ENCODE measurements at regions not wholly inside any gene's neighbourhood (a gene's known extent, or its start where the extent isn't known, plus 50 kb on each side); places are given as distances from the start of the nearest gene placed in this dataset.
A peak's percentile ranks its signal among the peaks of the same experiment; 100 is the strongest.

- no peaks in the 10 kb centered on the region for H3K27me3 ChIP-seq (replicated peaks in 1 of 4; ENCODE audit: control insufficient read depth in 3 of 4, extremely low read depth in 1 of 4, insufficient read depth in 3 of 4, low read length in 3 of 4)
- no peak overlapping the region for H3K14ac ChIP-seq (ENCODE audit: insufficient read length)
- H3K4me2 ChIP-seq (ENCODE audit: insufficient read depth in 1 of 2, low read depth in 2 of 2, low read length in 2 of 2): no peak overlapping the region
- peaks cover 0 to 11% (median 3%) of the 10 kb centered on the region in 4 experiments; a peak in 3 of 7 replicates for H3K4me1 ChIP-seq (replicated peaks in 1 of 4; ENCODE audit: control insufficient read depth in 3 of 4, insufficient read depth in 4 of 4, low read length in 3 of 4)
- no peaks in the 10 kb centered on the region for H3K79me2 ChIP-seq (ENCODE audit: control insufficient read depth in 1 of 2, insufficient read depth in 2 of 2, low read length in 2 of 2)
- peak overlapping the region; percentile 15 for H3K4ac ChIP-seq (replicated peaks; ENCODE audit: insufficient read length, low read depth, low read length)
- H2AFZ ChIP-seq (ENCODE audit: low read length): no peak overlapping the region
- no peaks in the 10 kb centered on the region; the same call in 1 of the 2 replicates for H3K23me2 ChIP-seq (ENCODE audit: low read depth, low read length)
- H3K79me1 ChIP-seq (ENCODE audit: low read depth, low read length): no peaks in the 10 kb centered on the region
- no peaks in the 10 kb centered on the region for H3K36me3 ChIP-seq (ENCODE audit: control insufficient read depth in 2 of 4, insufficient read depth in 4 of 4, low read length in 3 of 4)
- FAIRE-seq: no peak
- no peak for DNase-seq (ENCODE audit: low read depth in 1 of 2, low spot score in 2 of 2)
- H3K56ac ChIP-seq (replicated peaks; ENCODE audit: insufficient read length, low read depth, low read length): no peak overlapping the region
- CTCF ChIA-PET (ENCODE audit: partially characterized antibody): interaction anchor here (0.6 to 1.3 kb wide), 4 partner anchors 11 to 346 kb away, joined by 3 read pairs; no protein-coding TSS in a partner anchor
- no peak overlapping the region for H4K91ac ChIP-seq (replicated peaks; ENCODE audit: insufficient read length, low read length)
- no peak overlapping the region for H4K5ac ChIP-seq (ENCODE audit: insufficient read length, low read depth, low read length)
- no peak overlapping the region for H2AK5ac ChIP-seq (ENCODE audit: low read depth, low read length)
- TF ChIP-seq KDM1A (IDR thresholded peaks at IDR 0.05; ENCODE audit: borderline replicate concordance, low read length) (no peak), TBP (IDR thresholded peaks at IDR 0.05; ENCODE audit: low read depth, low read length) (no peak), JUND (IDR thresholded peaks at IDR 0.05; ENCODE audit: low read length) (no peak), POU5F1 (IDR thresholded peaks at IDR 0.05; ENCODE audit: low read depth, low read length) (no peak), NANOG (IDR thresholded peaks at IDR 0.05; ENCODE audit: insufficient read depth, low read depth, low read length, poor library complexity, severe bottlenecking) (no peak), SUZ12 (IDR thresholded peaks at IDR 0.05; ENCODE audit: low read length) (no peak)
- H2BK5ac ChIP-seq (ENCODE audit: low read depth, low read length): no peak overlapping the region
- H2BK20ac ChIP-seq (ENCODE audit: low read length): no peak overlapping the region
- H3K27ac ChIP-seq (ENCODE audit: low read depth, low read length): no peak overlapping the region
- 75% methylated on average over 1 of the region's 1 CpG; no CpG with 5 or more reads in 1 of the 2 experiments for WGBS, 2 experiments (ENCODE audit: extremely low coverage in 1 of 2, insufficient coverage in 1 of 2, insufficient read length in 1 of 2, insufficient replicate concordance in 2 of 2, low coverage in 1 of 2, low lambda C conversion rate in 2 of 2, missing lambda C conversion rate in 1 of 2)
- no peak overlapping the region for H3K9ac ChIP-seq (replicated peaks in 1 of 4; ENCODE audit: extremely low read depth in 1 of 4, low read depth in 3 of 4, low read length in 3 of 4)
- 0 out of 2 replicates have a peak overlapping the region, but pooled peaks have one; percentile 42 for H2BK12ac ChIP-seq (ENCODE audit: low read depth, low read length)
- H4K8ac ChIP-seq (ENCODE audit: extremely low read depth, insufficient read depth, low read length): no peak overlapping the region
- H3K9me3 ChIP-seq (ENCODE audit: insufficient read depth in 2 of 2, low read depth in 1 of 2, low read length in 1 of 2): no peaks in the 10 kb centered on the region
- no peak overlapping the region for H2BK15ac ChIP-seq (ENCODE audit: low read length)
- no peak overlapping the region for H3K4me3 ChIP-seq (ENCODE audit: extremely low read depth in 1 of 4, insufficient read depth in 2 of 4, low read depth in 3 of 4, low read length in 4 of 4)
- H3K23ac ChIP-seq (ENCODE audit: insufficient read length): no peak overlapping the region
- H2BK120ac ChIP-seq (replicated peaks; ENCODE audit: low read depth, low read length): no peak overlapping the region
- no peak overlapping the region; the same call in 1 of the 2 replicates for H3K18ac ChIP-seq (ENCODE audit: extremely low read depth, low read length)
- peaks cover 0 to 2% of the 10 kb centered on the region in 2 experiments for H4K20me1 ChIP-seq (replicated peaks in 1 of 2; ENCODE audit: control insufficient read depth in 1 of 2, insufficient read depth in 2 of 2, low read length in 2 of 2)
- POLR2A ChIA-PET (ENCODE audit: partially characterized antibody): interaction anchor here (0.6 kb wide), 1 partner anchor 122 kb away, joined by 3 read pairs; no protein-coding TSS in a partner anchor
These were observed 149.4 kb downstream of the GADD45G start for GRCh38 chr9:89754193-89754592.

Measured in H1 (cell line).